Bronchial epithelial cell (primary cell): ENCODE measurements at regions not wholly inside any gene's neighbourhood (a gene's known extent, or its start where the extent isn't known, plus 50 kb on each side); places are given as distances from the start of the nearest gene placed in this dataset.
A peak's percentile ranks its signal among the peaks of the same experiment; 100 is the strongest.

Source experiments
- DNase-seq: peaks from one replicate; pipeline ENCODE4 v3.0.0-alpha.2; 2010; ENCODE audit warnings: low read depth
- FAIRE-seq: peaks from 2 replicates; lab custom pipeline; 2011; peaks lifted over from hg19 to GRCh38; lab: Jason Lieb, UNC
- H3K27me3 ChIP-seq: 2 replicates; pipeline ENCODE4 v1.5.1; 2011; ENCODE audit warnings: low read length; ENCODE audit not compliant: control insufficient read depth, insufficient read depth
- H3K36me3 ChIP-seq: 2 replicates; pipeline ENCODE4 v1.5.1; 2011; ENCODE audit warnings: low read length; ENCODE audit not compliant: control insufficient read depth, insufficient read depth
- H3K4me3 ChIP-seq: 2 replicates; pipeline ENCODE4 v1.5.1; 2011; ENCODE audit warnings: mild to moderate bottlenecking, low read depth, low read length, control low read depth
- CTCF ChIP-seq: IDR thresholded peaks from 2 replicates; pipeline ENCODE4 v1.5.1; 2011; ENCODE audit warnings: mild to moderate bottlenecking, moderate library complexity, low read length, control low read depth, inconsistent platforms; ENCODE audit not compliant: insufficient read depth, severe bottlenecking

- DNase-seq (no peak), FAIRE-seq (no peak)
- Histone ChIP-seq H3K36me3 (no peaks in the 10 kb centered on the region), H3K4me3 (no peak overlapping the region), H3K27me3 (no peaks in the 10 kb centered on the region)
- TF ChIP-seq CTCF = no peak
These were observed 646.5 kb upstream of the EPHA7 start for GRCh38 chr6:94065707-94066337.

- no peaks in the 10 kb centered on the region for H3K36me3 ChIP-seq
- FAIRE-seq (no peak), DNase-seq (peak; percentile 2)
- no peak overlapping the region for H3K4me3 ChIP-seq
- H3K27me3 ChIP-seq = no peaks in the 10 kb centered on the region
- TF ChIP-seq CTCF = no peak
These were observed 633.4 kb upstream of the EPHA7 start for GRCh38 chr6:94052749-94053148.

- no peak overlapping the region for H3K4me3 ChIP-seq
- TF ChIP-seq CTCF = no peak
- no peaks in the 10 kb centered on the region for H3K36me3 ChIP-seq
- DNase-seq (no peak), FAIRE-seq (no peak)
- no peaks in the 10 kb centered on the region for H3K27me3 ChIP-seq
These were observed 631.2 kb upstream of the EPHA7 start for GRCh38 chr6:94050515-94050914.

- DNase-seq = no peak
- TF ChIP-seq CTCF = no peak
- FAIRE-seq = no peak
- Histone ChIP-seq H3K4me3 (no peak overlapping the region), H3K36me3 (no peaks in the 10 kb centered on the region), H3K27me3 (no peaks in the 10 kb centered on the region)
These were observed 629.6 kb upstream of the EPHA7 start for GRCh38 chr6:94049001-94049400.

- no peak for FAIRE-seq
- H3K4me3 ChIP-seq = no peak overlapping the region
- DNase-seq = no peak
- no peaks in the 10 kb centered on the region for H3K36me3 ChIP-seq
- H3K27me3 ChIP-seq = no peaks in the 10 kb centered on the region
- no peak for TF ChIP-seq CTCF
These were observed 625.9 kb upstream of the EPHA7 start for GRCh38 chr6:94045099-94045829.
